GM12864 (cell line): ENCODE measurements at regions not wholly inside any gene's neighbourhood (a gene's known extent, or its start where the extent isn't known, plus 50 kb on each side); places are given as distances from the start of the nearest gene placed in this dataset.
"Not testable (repeated sequence)": the region's sequence is repeated elsewhere in the genome, so short reads cannot be mapped to it uniquely, and the experiment has no call there.

Source experiments
- DNase-seq: peaks from one replicate; pipeline ENCODE4 v3.0.0-alpha.2; 2011; ENCODE audit warnings: low read depth
- H3K4me3 ChIP-seq: 2 replicates; pipeline ENCODE4 v1.5.1; 2011; ENCODE audit warnings: mild to moderate bottlenecking, low read depth, low read length, control low read depth
- CTCF ChIP-seq: IDR thresholded peaks from 2 replicates; pipeline ENCODE4 v1.5.1; 2011; ENCODE audit warnings: low read depth, mild to moderate bottlenecking, moderate library complexity, low read length, control low read depth, inconsistent platforms; ENCODE audit errors: missing control alignments

DNA sequence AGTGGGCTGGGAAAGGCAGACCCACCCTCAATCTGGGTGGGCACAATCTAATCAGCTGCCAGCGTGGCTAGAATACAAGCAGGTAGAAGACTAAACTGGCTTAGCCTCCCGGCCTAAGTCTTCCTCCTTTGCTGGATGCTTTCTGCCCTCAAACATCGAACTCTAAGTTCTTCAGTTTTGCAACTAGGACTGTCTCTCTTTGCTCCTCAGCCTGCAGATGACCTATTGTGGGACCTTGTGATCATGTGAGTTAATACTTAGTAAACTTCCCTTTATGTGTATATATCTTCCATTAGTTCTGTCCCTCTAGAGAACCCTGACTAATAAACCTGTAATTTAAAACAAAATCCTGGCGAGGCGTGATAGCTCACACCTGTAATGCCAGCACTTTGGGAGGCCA, 51.8 kb upstream of the SLC39A8 start:
- not testable (repeated sequence) for H3K4me3 ChIP-seq, DNase-seq

- no peak for TF ChIP-seq CTCF
- DNase-seq = no peak
- no peak overlapping the region for H3K4me3 ChIP-seq
Observed at GRCh38 chr4:102399021-102399420, 53.7 kb upstream of the SLC39A8 start.

DNA sequence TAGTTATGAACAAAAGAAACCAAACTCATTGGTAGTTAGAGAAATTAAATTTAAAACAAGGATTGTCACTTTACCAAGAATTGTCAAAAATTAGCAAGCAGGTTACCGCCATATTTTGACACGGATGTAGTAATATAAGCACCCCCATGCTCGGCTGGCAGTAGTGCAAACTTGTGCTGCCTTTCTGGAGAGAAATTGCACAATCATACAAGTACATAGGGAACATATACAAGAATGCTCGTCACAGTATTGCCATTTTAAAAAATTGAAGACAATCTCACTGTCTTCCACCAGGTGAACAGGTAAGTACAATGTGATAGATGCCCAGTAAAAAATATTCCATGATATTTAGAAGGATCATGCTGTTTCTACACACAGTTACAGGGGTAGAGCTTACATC, 55.6 kb upstream of the SLC39A8 start:
- H3K4me3 ChIP-seq = no peak overlapping the region
- DNase-seq = no peak
- TF ChIP-seq CTCF = no peak

DNA sequence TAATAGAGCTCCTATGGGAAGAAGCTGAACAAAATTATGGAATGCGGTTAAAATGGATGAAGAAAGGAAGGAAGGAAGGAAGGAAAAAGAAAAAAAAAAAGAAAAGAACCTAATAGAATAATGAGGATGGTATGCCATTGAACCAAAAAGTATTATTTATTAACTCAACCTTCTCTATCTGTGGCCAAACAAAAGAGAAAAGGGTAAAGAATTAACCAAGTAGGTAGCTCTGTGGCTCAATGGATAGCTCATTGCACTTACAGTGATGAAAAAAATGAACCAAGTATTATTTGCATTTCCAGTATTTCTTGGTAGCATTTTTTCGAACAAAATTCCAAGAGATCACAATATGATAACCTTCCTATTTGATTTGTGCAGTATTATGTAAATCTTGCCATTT, 56.9 kb upstream of the SLC39A8 start:
- no peak overlapping the region for H3K4me3 ChIP-seq
- DNase-seq = no peak
- TF ChIP-seq CTCF = no peak

GRCh38 chr4:102403116-102403515, 57.8 kb upstream of the SLC39A8 start:
- DNase-seq = no peak
- no peak overlapping the region for H3K4me3 ChIP-seq
- TF ChIP-seq CTCF = no peak

DNA sequence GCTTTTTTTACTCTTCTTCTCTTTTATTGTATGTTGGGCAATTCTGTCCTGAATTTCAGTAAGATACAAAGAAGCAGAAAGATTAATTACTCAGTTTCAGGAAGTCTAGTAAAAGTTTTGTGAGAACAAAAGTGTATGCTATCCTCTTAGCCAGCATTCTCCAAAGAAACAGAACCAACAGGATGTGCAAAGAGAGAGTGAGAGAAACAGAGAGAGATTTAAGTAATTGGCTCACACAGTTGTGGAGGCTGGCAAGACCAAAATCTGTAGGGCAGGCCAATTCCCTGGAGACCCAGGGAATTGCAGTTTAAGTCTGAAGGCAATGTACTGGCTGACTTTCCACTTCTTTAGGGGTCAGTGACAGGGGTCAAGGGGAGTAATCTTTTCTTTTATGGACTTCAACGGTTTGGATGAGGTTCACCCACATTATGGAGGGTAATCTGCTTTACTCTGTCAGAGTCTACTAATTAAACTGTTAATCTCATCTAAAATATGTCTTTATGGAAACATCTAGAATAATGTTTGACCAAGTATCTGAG, 59.2 kb upstream of the SLC39A8 start:
- TF ChIP-seq CTCF = no peak
- H3K4me3 ChIP-seq = no peak overlapping the region
- no peak for DNase-seq

GRCh38 chr4:102405821-102406401, 60.6 kb upstream of the SLC39A8 start:
- H3K4me3 ChIP-seq = no peak overlapping the region
- no peak for TF ChIP-seq CTCF
- DNase-seq = no peak

- not testable (repeated sequence) for DNase-seq, H3K4me3 ChIP-seq
Observed at GRCh38 chr4:102410884-102411283, 65.6 kb upstream of the SLC39A8 start.
